Endothelial cell of umbilical vein (primary cell): ENCODE measurements at regions not wholly inside any gene's neighbourhood (a gene's known extent, or its start where the extent isn't known, plus 50 kb on each side); places are given as distances from the start of the nearest gene placed in this dataset.

Experiments used
- MAX ChIP-seq: IDR thresholded peaks from 2 replicates; pipeline ENCODE4 v1.6.1; 2011; ENCODE audit not compliant: insufficient read depth, insufficient read length
- MYC ChIP-seq: IDR thresholded peaks from one replicate; pipeline ENCODE4 v1.6.1; 2011; ENCODE audit warnings: mild to moderate bottlenecking, low read depth, low read length
- POLR2A ChIP-seq: IDR thresholded peaks from 2 replicates; pipeline ENCODE4 v1.6.1; 2012; ENCODE audit warnings: low read depth, mild to moderate bottlenecking, control low read depth, low read length

DNA sequence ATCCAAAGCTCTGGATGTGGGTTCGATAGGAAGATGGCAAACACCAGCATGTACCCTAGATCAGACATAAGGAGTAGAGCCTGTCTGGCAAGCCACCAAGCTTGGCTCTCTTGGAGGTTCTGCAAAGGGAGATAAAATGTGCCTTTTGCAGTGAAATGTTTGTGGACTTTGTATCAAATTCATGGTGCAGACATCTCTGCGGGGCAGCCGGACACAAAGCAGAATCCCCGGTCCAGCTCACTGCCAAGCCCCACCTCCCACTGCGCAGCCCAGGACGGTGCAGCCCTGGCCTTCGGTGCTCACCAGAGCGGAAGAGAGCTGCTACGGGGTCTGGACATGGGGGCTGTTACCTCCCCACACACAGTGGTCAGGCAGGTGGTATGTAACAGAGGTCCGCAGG, 333.6 kb upstream of the JARID2 start:
- TF ChIP-seq POLR2A (no peak), MAX (no peak), MYC (no peak)
